HepG2 (cell line): ENCODE measurements at regions not wholly inside any gene's neighbourhood (a gene's known extent, or its start where the extent isn't known, plus 50 kb on each side); places are given as distances from the start of the nearest gene placed in this dataset.

Source experiments
- ATAC-seq: fragments of 200-7000 bp; cut with Tn5 transposase; 3 replicates; pipeline ENCODE4 v1.9.1; 2020; ENCODE audit warnings: mild to moderate bottlenecking, moderate library complexity
- BruUV-seq: library from RNA; stranded (reverse); fragments of 400-500 nt; replicated peaks from 2 replicates; lab custom pipeline; 2021; lab: Mats Ljungman, UMichigan
- CTCF ChIA-PET: fragments of 300-600 bp; formaldehyde crosslinking; extraction: SDS; loops from one replicate; lab custom pipeline; 2021; ENCODE audit warnings: low total read pairs, inconsistent platforms, low intra/inter-chr PET ratio; lab: Yijun Ruan, JAX
- POLR2A ChIA-PET: fragments of 350-600 bp; sonication (Branson Sonifier 250); formaldehyde crosslinking; loops from one replicate; lab custom pipeline; 2020; ENCODE audit warnings: antibody characterized with exemption, inconsistent platforms; lab: Yijun Ruan, JAX
- DNase-seq: peaks from one replicate; pipeline ENCODE4 v3.0.0-alpha.2; 2015; ENCODE audit warnings: low spot score
- FAIRE-seq: peaks from 3 replicates; lab custom pipeline; 2011; peaks lifted over from hg19 to GRCh38; lab: Jason Lieb, UNC
- H2AFZ ChIP-seq: one replicate; pipeline ENCODE4 v1.6.1; 2011; ENCODE audit warnings: low read length, inconsistent platforms
- H3K27ac ChIP-seq: fragments of 300-600 bp; 3 replicates; pipeline ENCODE4 v1.8.0; 2011; ENCODE audit warnings: mixed run types, mild to moderate bottlenecking, mixed read lengths, low read length, inconsistent platforms; ENCODE audit not compliant: insufficient read depth; ENCODE audit errors: extremely low read length
- H3K27me3 ChIP-seq, 2 experiments: fragments of 200-600 bp in 1 of 2; 2 replicates in 1 of 2; 3 replicates in 1 of 2; pipeline versions ENCODE4 v1.6.0 to v1.8.0; 2011; ENCODE audit warnings: low read length in 2 of 2, mild to moderate bottlenecking in 2 of 2, moderate library complexity in 2 of 2, inconsistent platforms in 1 of 2; ENCODE audit not compliant: insufficient read depth in 2 of 2, control insufficient read depth in 1 of 2
- H3K36me3 ChIP-seq, 2 experiments: fragments of 200-600 bp in 1 of 2; replicated peaks in 1 of 2; 2 replicates in 1 of 2; 3 replicates in 1 of 2; pipeline versions ENCODE4 v1.5.1 to v1.8.0; 2011; ENCODE audit warnings: low read length in 2 of 2, inconsistent platforms in 1 of 2; ENCODE audit not compliant: insufficient read depth in 2 of 2, control insufficient read depth in 1 of 2
- H3K4me1 ChIP-seq: 2 replicates; pipeline ENCODE4 v1.5.1; 2012; ENCODE audit warnings: low read length, inconsistent platforms; ENCODE audit not compliant: insufficient read depth
- H3K4me2 ChIP-seq: 2 replicates; pipeline ENCODE4 v1.6.0; 2011; ENCODE audit warnings: low read depth, low read length, inconsistent platforms
- H3K4me3 ChIP-seq, 3 experiments: fragments of 200-600 bp in 1 of 3; sonication (generic), shearing (Covaris generic) in 1 of 3; replicated peaks in 1 of 3; 2 replicates each; pipeline ENCODE4 v1.5.1; 2011 to 2016; ENCODE audit warnings: low read length in 3 of 3, inconsistent platforms in 2 of 3, low read depth in 2 of 3, mild to moderate bottlenecking in 2 of 3, control low read depth in 1 of 3, mixed read lengths in 1 of 3; ENCODE audit not compliant: insufficient read depth in 1 of 3
- H3K79me2 ChIP-seq: one replicate; pipeline ENCODE4 v1.6.1; 2011; ENCODE audit warnings: low read length, inconsistent platforms; ENCODE audit not compliant: insufficient read depth
- H3K9ac ChIP-seq: 2 replicates; pipeline ENCODE4 v1.6.0; 2011; ENCODE audit warnings: mild to moderate bottlenecking, low read depth, low read length, inconsistent platforms; ENCODE audit not compliant: insufficient read depth
- H3K9me3 ChIP-seq: 2 replicates; pipeline ENCODE4 v1.5.1; 2012; ENCODE audit warnings: mild to moderate bottlenecking, low read length
- H4K20me1 ChIP-seq: 2 replicates; pipeline ENCODE4 v1.6.0; 2011; ENCODE audit warnings: inconsistent platforms, mild to moderate bottlenecking, low read length, moderate library complexity; ENCODE audit not compliant: insufficient read depth
- GFI1 ChIP-seq: sonication (generic); formaldehyde crosslinking; IDR thresholded peaks from 2 replicates; pipeline ENCODE4 v1.5.0; 2020; ENCODE audit warnings: missing genetic modification reagents, mild to moderate bottlenecking, borderline replicate concordance
- IKZF4 ChIP-seq: sonication (generic); formaldehyde crosslinking; IDR thresholded peaks from 2 replicates; pipeline ENCODE4 v1.5.1; 2020; ENCODE audit warnings: borderline replicate concordance, mild to moderate bottlenecking, low read depth, missing genetic modification reagents; ENCODE audit errors: not compliant biosample characterization
- MIER2 ChIP-seq: IDR thresholded peaks from 2 replicates; pipeline ENCODE4 v1.6.1; 2016; ENCODE audit warnings: missing biosample characterization, missing genetic modification reagents
- MTA3 ChIP-seq: sonication (generic); formaldehyde crosslinking; IDR thresholded peaks from 2 replicates; pipeline ENCODE4 v1.4.0; 2020; ENCODE audit warnings: missing genetic modification reagents
- ZNF160 ChIP-seq: sonication (generic); formaldehyde crosslinking; IDR thresholded peaks from 2 replicates; pipeline ENCODE4 v1.8.0; 2022; ENCODE audit warnings: mild to moderate bottlenecking, inconsistent platforms, missing genetic modification reagents
- ZNF432 ChIP-seq: sonication (generic); formaldehyde crosslinking; IDR thresholded peaks from 2 replicates; pipeline ENCODE4 v1.5.0; 2020; ENCODE audit warnings: missing genetic modification reagents, mild to moderate bottlenecking, borderline replicate concordance
- ZNF614 ChIP-seq: IDR thresholded peaks from 2 replicates; pipeline ENCODE4 v1.6.1; 2018; ENCODE audit warnings: missing biosample characterization, missing genetic modification reagents, inconsistent platforms, borderline replicate concordance
- ZNF660 ChIP-seq: sonication (generic); formaldehyde crosslinking; IDR thresholded peaks from 2 replicates; pipeline ENCODE4 v1.5.1; 2020; ENCODE audit warnings: mild to moderate bottlenecking, low read depth, missing genetic modification reagents, borderline replicate concordance
- ZNF737 ChIP-seq: sonication (generic); formaldehyde crosslinking; IDR thresholded peaks from 2 replicates; pipeline ENCODE4 v1.5.0; 2020; ENCODE audit warnings: missing genetic modification reagents, mild to moderate bottlenecking, borderline replicate concordance
- ZSCAN29 ChIP-seq: sonication (generic); formaldehyde crosslinking; conservative IDR thresholded peaks from 2 replicates; pipeline ENCODE4 v1.4.0; 2020; ENCODE audit warnings: mild to moderate bottlenecking, missing genetic modification reagents
- WGBS: methylation state at CpG from one replicate; pipeline ENCODE4 v1.1.6; 2017; ENCODE audit warnings: low lambda C conversion rate; 5-methylcytosine and 5-hydroxymethylcytosine counted together
- in situ Hi-C: cut with HindIII; loops from 2 replicates; pipeline ENCODE4 v1.10.0; 2017; ENCODE audit warnings: low pct_unique_long_range_greater_than_20kb; ENCODE audit not compliant: extremely low pct_ligation_motif_present
- intact Hi-C: fragments of 100-400 bp; cut with micrococcal nuclease; formaldehyde crosslinking; loops from one replicate; pipeline ENCODE4 v1.10.0; 2022; ENCODE audit not compliant: unreplicated experiment
- TF ChIP-seq, protein P1 (sequence below): IDR thresholded peaks from 2 replicates; pipeline ENCODE4 v1.6.1; 2016; ENCODE audit warnings: missing compliant biosample characterization, missing genetic modification reagents, borderline replicate concordance
- TF ChIP-seq, protein P2 (sequence below): sonication (generic); formaldehyde crosslinking; IDR thresholded peaks from 2 replicates; pipeline ENCODE4 v1.5.0; 2020; ENCODE audit warnings: missing genetic modification reagents, mild to moderate bottlenecking, borderline replicate concordance
- TF ChIP-seq, protein P3 (sequence below): sonication (generic); formaldehyde crosslinking; IDR thresholded peaks from 2 replicates; pipeline ENCODE4; 2020; ENCODE audit warnings: missing genetic modification reagents, mild to moderate bottlenecking, borderline replicate concordance
- TF ChIP-seq, protein P4 (sequence below): sonication (generic); formaldehyde crosslinking; IDR thresholded peaks from 2 replicates; pipeline ENCODE4 v1.4.0; 2020; ENCODE audit warnings: mild to moderate bottlenecking, missing genetic modification reagents

DNA sequence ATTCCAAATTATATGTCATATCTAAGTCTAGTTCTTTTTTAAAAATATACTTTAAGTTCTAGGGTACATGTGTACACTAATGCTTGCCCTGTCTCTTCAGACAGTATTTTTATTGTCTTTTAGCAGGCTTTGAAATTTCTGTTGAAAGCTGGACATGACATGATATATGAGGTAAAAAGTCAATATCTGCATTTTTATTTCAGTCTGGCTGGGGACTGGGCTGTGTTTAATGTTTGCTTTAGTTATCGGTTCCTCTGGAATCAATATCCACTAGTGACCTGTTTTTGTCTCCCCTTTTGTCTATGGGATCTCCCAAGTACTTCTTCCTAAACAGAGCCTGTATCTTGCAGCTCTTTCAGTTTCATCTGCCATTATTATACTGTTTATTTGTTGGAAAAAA is 786.2 kb upstream of the GJE1 start:
- H3K4me2 ChIP-seq, result no peak overlapping the region
- no peaks in the 10 kb centered on the region for H3K36me3 ChIP-seq
- no peaks in the 10 kb centered on the region for H3K79me2 ChIP-seq
- POLR2A ChIA-PET, result no interaction called here
- TF ChIP-seq, protein P1, sequence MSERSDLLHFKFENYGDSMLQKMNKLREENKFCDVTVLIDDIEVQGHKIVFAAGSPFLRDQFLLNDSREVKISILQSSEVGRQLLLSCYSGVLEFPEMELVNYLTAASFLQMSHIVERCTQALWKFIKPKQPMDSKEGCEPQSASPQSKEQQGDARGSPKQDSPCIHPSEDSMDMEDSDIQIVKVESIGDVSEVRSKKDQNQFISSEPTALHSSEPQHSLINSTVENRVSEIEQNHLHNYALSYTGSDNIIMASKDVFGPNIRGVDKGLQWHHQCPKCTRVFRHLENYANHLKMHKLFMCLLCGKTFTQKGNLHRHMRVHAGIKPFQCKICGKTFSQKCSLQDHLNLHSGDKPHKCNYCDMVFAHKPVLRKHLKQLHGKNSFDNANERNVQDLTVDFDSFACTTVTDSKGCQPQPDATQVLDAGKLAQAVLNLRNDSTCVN (CRISPR knock-in tag), result no peak
- TF ChIP-seq, protein P2, sequence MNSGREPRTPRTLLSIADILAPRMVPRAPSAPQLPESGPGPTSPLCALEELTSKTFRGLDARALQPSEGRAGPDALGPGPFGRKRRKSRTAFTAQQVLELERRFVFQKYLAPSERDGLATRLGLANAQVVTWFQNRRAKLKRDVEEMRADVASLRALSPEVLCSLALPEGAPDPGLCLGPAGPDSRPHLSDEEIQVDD (CRISPR knock-in tag), result no peak
- no peak for TF ChIP-seq IKZF4 (CRISPR knock-in tag)
- TF ChIP-seq ZNF432 (CRISPR knock-in tag), result no peak
- no peak for TF ChIP-seq ZNF660
- TF ChIP-seq GFI1, result no peak
- no peak for TF ChIP-seq ZNF160 (CRISPR knock-in tag)
- no peak for TF ChIP-seq ZNF737 (CRISPR knock-in tag)
- TF ChIP-seq ZNF614, result no peak
- TF ChIP-seq, protein P3, sequence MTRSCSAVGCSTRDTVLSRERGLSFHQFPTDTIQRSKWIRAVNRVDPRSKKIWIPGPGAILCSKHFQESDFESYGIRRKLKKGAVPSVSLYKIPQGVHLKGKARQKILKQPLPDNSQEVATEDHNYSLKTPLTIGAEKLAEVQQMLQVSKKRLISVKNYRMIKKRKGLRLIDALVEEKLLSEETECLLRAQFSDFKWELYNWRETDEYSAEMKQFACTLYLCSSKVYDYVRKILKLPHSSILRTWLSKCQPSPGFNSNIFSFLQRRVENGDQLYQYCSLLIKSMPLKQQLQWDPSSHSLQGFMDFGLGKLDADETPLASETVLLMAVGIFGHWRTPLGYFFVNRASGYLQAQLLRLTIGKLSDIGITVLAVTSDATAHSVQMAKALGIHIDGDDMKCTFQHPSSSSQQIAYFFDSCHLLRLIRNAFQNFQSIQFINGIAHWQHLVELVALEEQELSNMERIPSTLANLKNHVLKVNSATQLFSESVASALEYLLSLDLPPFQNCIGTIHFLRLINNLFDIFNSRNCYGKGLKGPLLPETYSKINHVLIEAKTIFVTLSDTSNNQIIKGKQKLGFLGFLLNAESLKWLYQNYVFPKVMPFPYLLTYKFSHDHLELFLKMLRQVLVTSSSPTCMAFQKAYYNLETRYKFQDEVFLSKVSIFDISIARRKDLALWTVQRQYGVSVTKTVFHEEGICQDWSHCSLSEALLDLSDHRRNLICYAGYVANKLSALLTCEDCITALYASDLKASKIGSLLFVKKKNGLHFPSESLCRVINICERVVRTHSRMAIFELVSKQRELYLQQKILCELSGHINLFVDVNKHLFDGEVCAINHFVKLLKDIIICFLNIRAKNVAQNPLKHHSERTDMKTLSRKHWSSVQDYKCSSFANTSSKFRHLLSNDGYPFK (CRISPR knock-in tag), result no peak
- TF ChIP-seq, protein P4, sequence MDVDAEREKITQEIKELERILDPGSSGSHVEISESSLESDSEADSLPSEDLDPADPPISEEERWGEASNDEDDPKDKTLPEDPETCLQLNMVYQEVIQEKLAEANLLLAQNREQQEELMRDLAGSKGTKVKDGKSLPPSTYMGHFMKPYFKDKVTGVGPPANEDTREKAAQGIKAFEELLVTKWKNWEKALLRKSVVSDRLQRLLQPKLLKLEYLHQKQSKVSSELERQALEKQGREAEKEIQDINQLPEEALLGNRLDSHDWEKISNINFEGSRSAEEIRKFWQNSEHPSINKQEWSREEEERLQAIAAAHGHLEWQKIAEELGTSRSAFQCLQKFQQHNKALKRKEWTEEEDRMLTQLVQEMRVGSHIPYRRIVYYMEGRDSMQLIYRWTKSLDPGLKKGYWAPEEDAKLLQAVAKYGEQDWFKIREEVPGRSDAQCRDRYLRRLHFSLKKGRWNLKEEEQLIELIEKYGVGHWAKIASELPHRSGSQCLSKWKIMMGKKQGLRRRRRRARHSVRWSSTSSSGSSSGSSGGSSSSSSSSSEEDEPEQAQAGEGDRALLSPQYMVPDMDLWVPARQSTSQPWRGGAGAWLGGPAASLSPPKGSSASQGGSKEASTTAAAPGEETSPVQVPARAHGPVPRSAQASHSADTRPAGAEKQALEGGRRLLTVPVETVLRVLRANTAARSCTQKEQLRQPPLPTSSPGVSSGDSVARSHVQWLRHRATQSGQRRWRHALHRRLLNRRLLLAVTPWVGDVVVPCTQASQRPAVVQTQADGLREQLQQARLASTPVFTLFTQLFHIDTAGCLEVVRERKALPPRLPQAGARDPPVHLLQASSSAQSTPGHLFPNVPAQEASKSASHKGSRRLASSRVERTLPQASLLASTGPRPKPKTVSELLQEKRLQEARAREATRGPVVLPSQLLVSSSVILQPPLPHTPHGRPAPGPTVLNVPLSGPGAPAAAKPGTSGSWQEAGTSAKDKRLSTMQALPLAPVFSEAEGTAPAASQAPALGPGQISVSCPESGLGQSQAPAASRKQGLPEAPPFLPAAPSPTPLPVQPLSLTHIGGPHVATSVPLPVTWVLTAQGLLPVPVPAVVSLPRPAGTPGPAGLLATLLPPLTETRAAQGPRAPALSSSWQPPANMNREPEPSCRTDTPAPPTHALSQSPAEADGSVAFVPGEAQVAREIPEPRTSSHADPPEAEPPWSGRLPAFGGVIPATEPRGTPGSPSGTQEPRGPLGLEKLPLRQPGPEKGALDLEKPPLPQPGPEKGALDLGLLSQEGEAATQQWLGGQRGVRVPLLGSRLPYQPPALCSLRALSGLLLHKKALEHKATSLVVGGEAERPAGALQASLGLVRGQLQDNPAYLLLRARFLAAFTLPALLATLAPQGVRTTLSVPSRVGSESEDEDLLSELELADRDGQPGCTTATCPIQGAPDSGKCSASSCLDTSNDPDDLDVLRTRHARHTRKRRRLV, result no peak
- TF ChIP-seq MTA3, result no peak
- TF ChIP-seq ZSCAN29 (CRISPR knock-in tag), result no peak
- no peak for TF ChIP-seq MIER2 (CRISPR knock-in tag)
- TF ChIP-seq, all 625 proteins: peak for 0
- Histone ChIP-seq H3K9ac (no peak overlapping the region), H3K4me1 (no peaks in the 10 kb centered on the region), H3K4me3 (no peak overlapping the region), H3K27me3 (no peaks in the 10 kb centered on the region), H3K27ac (no peak overlapping the region), H4K20me1 (no peaks in the 10 kb centered on the region), H3K9me3 (no peaks in the 10 kb centered on the region), H2AFZ (no peak overlapping the region)
- FAIRE-seq (no peak), DNase-seq (no peak), ATAC-seq (no peak)
- 0% methylated on average over 1 of the region's 1 CpG for WGBS
- intact Hi-C loops, result no loop called here
- in situ Hi-C loops, result no loop called here
- no TSS peak for BruUV-seq
- CTCF ChIA-PET, result no interaction called here
